Panc1 (cell line): ENCODE measurements at regions not wholly inside any gene's neighbourhood (a gene's known extent, or its start where the extent isn't known, plus 50 kb on each side); places are given as distances from the start of the nearest gene placed in this dataset.

Source experiments
- ATAC-seq: fragments of 200-7000 bp; cut with Tn5 transposase; 2 replicates; pipeline ENCODE4 v1.9.1; 2020; ENCODE audit warnings: mild to moderate bottlenecking, moderate library complexity
- BruUV-seq: library from RNA; stranded (reverse); fragments of 400-500 nt; replicated peaks from 2 replicates; lab custom pipeline; 2021; lab: Mats Ljungman, UMichigan
- CTCF ChIA-PET: fragments of 300-600 bp; sonication (Branson Sonifier 250); formaldehyde crosslinking; loops from one replicate; lab custom pipeline; 2022; ENCODE audit warnings: antibody characterized with exemption; lab: Charles Lee
- POLR2A ChIA-PET: fragments of 300-600 bp; sonication (Branson Sonifier 250); formaldehyde crosslinking; loops from one replicate; lab custom pipeline; 2022; ENCODE audit warnings: antibody characterized with exemption; lab: Charles Lee
- DNase-seq: peaks from one replicate; pipeline ENCODE4 v3.0.0-alpha.2; 2010; ENCODE audit warnings: low read depth, low spot score
- H3K27ac ChIP-seq: 2 replicates; pipeline ENCODE4 v1.5.1; 2011; ENCODE audit warnings: mild to moderate bottlenecking, low read length, inconsistent platforms
- H3K27me3 ChIP-seq: fragments of 200-500 bp; sonication (Bioruptor generic); 2 replicates; pipeline ENCODE4 v1.6.0; 2014; ENCODE audit warnings: low read length, inconsistent platforms; ENCODE audit not compliant: control insufficient read depth, insufficient read depth
- H3K36me3 ChIP-seq: fragments of 200-500 bp; sonication (Bioruptor generic); 2 replicates; pipeline ENCODE4 v1.5.1; 2014; ENCODE audit warnings: inconsistent platforms, mild to moderate bottlenecking, low read length, moderate library complexity; ENCODE audit not compliant: control insufficient read depth, insufficient read depth
- H3K4me1 ChIP-seq: 2 replicates; pipeline ENCODE4 v1.5.1; 2011; ENCODE audit warnings: inconsistent platforms, mild to moderate bottlenecking, low read length, moderate library complexity; ENCODE audit not compliant: control insufficient read depth, insufficient read depth
- H3K4me3 ChIP-seq, 2 experiments: 2 replicates each; pipeline ENCODE4 v1.5.1; 2011 to 2012; ENCODE audit warnings: low read depth in 2 of 2, low read length in 2 of 2, mild to moderate bottlenecking in 2 of 2, inconsistent platforms in 1 of 2, moderate library complexity in 1 of 2
- H3K9me3 ChIP-seq: fragments of 200-500 bp; sonication (Bioruptor generic); 2 replicates; pipeline ENCODE4 v1.5.1; 2014; ENCODE audit warnings: low read depth, mild to moderate bottlenecking, inconsistent platforms, low read length, moderate library complexity; ENCODE audit not compliant: control insufficient read depth, insufficient read depth
- CTCF ChIP-seq: fragments of 450-650 bp; IDR thresholded peaks from 2 replicates; pipeline ENCODE4 v1.5.1; 2017; ENCODE audit warnings: mild to moderate bottlenecking
- POLR2AphosphoS5 ChIP-seq: IDR thresholded peaks from 2 replicates; pipeline ENCODE4 v1.6.1; 2012; ENCODE audit warnings: mild to moderate bottlenecking, low read depth, low read length, moderate library complexity
- REST ChIP-seq, 2 experiments: IDR thresholded peaks; 2 replicates each; pipeline ENCODE4 v1.6.1; 2011 to 2012; ENCODE audit warnings: low read depth in 2 of 2, control low read depth in 1 of 2, low read length in 1 of 2, mild to moderate bottlenecking in 1 of 2, moderate library complexity in 1 of 2; ENCODE audit not compliant: insufficient read depth in 1 of 2
- SIN3A ChIP-seq: IDR thresholded peaks from 2 replicates; pipeline ENCODE4 v1.6.1; 2012; ENCODE audit warnings: low read depth, mild to moderate bottlenecking, low read length, moderate library complexity, borderline replicate concordance; ENCODE audit not compliant: insufficient read depth
- TCF7L2 ChIP-seq: IDR thresholded peaks from 2 replicates; pipeline ENCODE4 v1.6.1; 2011; ENCODE audit warnings: mild to moderate bottlenecking, low read depth, low read length, inconsistent platforms
- in situ Hi-C: cut with HindIII; loops from 2 replicates; pipeline ENCODE4 v1.10.0; 2016; ENCODE audit warnings: low sequenced_read_pairs, low pct_unique_long_range_greater_than_20kb
- intact Hi-C: fragments of 100-400 bp; cut with micrococcal nuclease; formaldehyde crosslinking; loops from one replicate; pipeline ENCODE4 v1.10.0; 2022; ENCODE audit not compliant: unreplicated experiment

GRCh38 chr6:139686308-139686707 lies 311.9 kb upstream of the CITED2 start:
- TF ChIP-seq SIN3A = no peak
- TF ChIP-seq POLR2AphosphoS5 = no peak
- Histone ChIP-seq H3K9me3 (no peaks in the 10 kb centered on the region), H3K4me3 (no peak overlapping the region), H3K27me3 (no peaks in the 10 kb centered on the region), H3K4me1 (no peaks in the 10 kb centered on the region), H3K36me3 (no peaks in the 10 kb centered on the region), H3K27ac (no peak overlapping the region)
- ChIA-PET CTCF (no interaction called here), POLR2A (no interaction called here)
- intact Hi-C loops (no loop called here), in situ Hi-C loops (no loop called here)
- no peak for ATAC-seq
- BruUV-seq = no TSS peak
- DNase-seq = no peak

GRCh38 chr6:139685009-139685408 lies 310.6 kb upstream of the CITED2 start:
- H3K4me1 ChIP-seq = no peaks in the 10 kb centered on the region
- no peaks in the 10 kb centered on the region for H3K9me3 ChIP-seq
- CTCF ChIA-PET = no interaction called here
- DNase-seq (no peak), ATAC-seq (no peak)
- H3K36me3 ChIP-seq = no peaks in the 10 kb centered on the region
- intact Hi-C loops (no loop called here), in situ Hi-C loops (no loop called here)
- no peak overlapping the region; the same call in 1 of the 2 replicates for H3K27ac ChIP-seq
- H3K27me3 ChIP-seq = no peaks in the 10 kb centered on the region
- BruUV-seq = no TSS peak
- POLR2A ChIA-PET = interaction anchor here (0.6 kb wide), 1 partner anchor 25 kb away, joined by 3 read pairs; no protein-coding TSS in a partner anchor
- no peak overlapping the region for H3K4me3 ChIP-seq
- TF ChIP-seq REST (IDR thresholded peaks at IDR 0.05; ENCODE audit: insufficient read depth in 1 of 2, low read depth in 2 of 2, low read length in 1 of 2) = no peak
- TF ChIP-seq SIN3A = no peak
- TF ChIP-seq POLR2AphosphoS5 = no peak
- no peak for TF ChIP-seq CTCF
- TF ChIP-seq TCF7L2 = no peak

- Histone ChIP-seq H3K36me3 (no peaks in the 10 kb centered on the region), H3K27me3 (no peaks in the 10 kb centered on the region), H3K27ac (no peak overlapping the region), H3K9me3 (no peaks in the 10 kb centered on the region), H3K4me3 (no peak overlapping the region), H3K4me1 (peaks cover 4% of the 10 kb centered on the region; the same call in 1 of the 2 replicates)
- CTCF ChIA-PET = no interaction called here
- TF ChIP-seq CTCF (no peak), TCF7L2 (no peak), SIN3A (no peak), POLR2AphosphoS5 (no peak), REST (IDR thresholded peaks at IDR 0.05; ENCODE audit: insufficient read depth in 1 of 2, low read depth in 2 of 2, low read length in 1 of 2) (no peak)
- POLR2A ChIA-PET = no interaction called here
- intact Hi-C loops (no loop called here), in situ Hi-C loops (no loop called here)
- no TSS peak for BruUV-seq
- no peak for DNase-seq
- ATAC-seq = no peak
These were observed 306.4 kb upstream of the CITED2 start for GRCh38 chr6:139680819-139681218.
